Liver (tissue), 3 donors: ENCODE measurements at regions not wholly inside any gene's neighbourhood (a gene's known extent, or its start where the extent isn't known, plus 50 kb on each side); places are given as distances from the start of the nearest gene placed in this dataset.

ENCODE experiments used
- CTCF ChIP-seq: fragments of 150-350 bp; IDR thresholded peaks from 2 replicates; pipeline ENCODE4 v1.5.1; 2017; ENCODE audit warnings: improper control_type of control experiment, low read depth, low read length; ENCODE audit not compliant: missing input control
- EGR1 ChIP-seq, 2 donors: IDR thresholded peaks; 2 replicates each; pipeline ENCODE4 v1.6.1; 2016 to 2018; ENCODE audit warnings: antibody characterized with exemption in 2 of 2, low read depth in 2 of 2
- GABPA ChIP-seq, 2 donors: IDR thresholded peaks in 1 of 2; conservative IDR thresholded peaks in 1 of 2; 2 replicates each; pipeline ENCODE4 v1.6.1; 2016; ENCODE audit warnings: antibody characterized with exemption in 2 of 2, mild to moderate bottlenecking in 1 of 2, moderate library complexity in 1 of 2
- HNF4G ChIP-seq: IDR thresholded peaks from 2 replicates; pipeline ENCODE4 v1.6.1; 2016; ENCODE audit warnings: antibody characterized with exemption
- JUND ChIP-seq, 2 donors: IDR thresholded peaks; 2 replicates each; pipeline ENCODE4 v1.6.1; 2016; ENCODE audit warnings: antibody characterized with exemption in 2 of 2
- MAX ChIP-seq: IDR thresholded peaks from 2 replicates; pipeline ENCODE4 v1.6.1; 2016; ENCODE audit warnings: antibody characterized with exemption
- NR2F2 ChIP-seq: IDR thresholded peaks from 2 replicates; pipeline ENCODE4 v1.6.1; 2016; ENCODE audit warnings: antibody characterized with exemption
- RAD21 ChIP-seq, 2 donors: IDR thresholded peaks; 2 replicates each; pipeline ENCODE4 v1.6.1; 2016; ENCODE audit warnings: antibody characterized with exemption in 2 of 2, mild to moderate bottlenecking in 2 of 2
- REST ChIP-seq: IDR thresholded peaks from 2 replicates; pipeline ENCODE4 v1.6.1; 2016; ENCODE audit warnings: antibody characterized with exemption, mild to moderate bottlenecking
- RXRA ChIP-seq, 2 donors: IDR thresholded peaks; 2 replicates each; pipeline ENCODE4 v1.6.1; 2017 to 2018; ENCODE audit warnings: antibody characterized with exemption in 2 of 2, mild to moderate bottlenecking in 1 of 2
- TAF1 ChIP-seq: conservative IDR thresholded peaks from 2 replicates; pipeline ENCODE4 v1.6.1; 2016; ENCODE audit warnings: antibody characterized with exemption, mild to moderate bottlenecking
- YY1 ChIP-seq: IDR thresholded peaks from 2 replicates; pipeline ENCODE4 v1.6.1; 2016; ENCODE audit warnings: antibody characterized with exemption, mild to moderate bottlenecking
- ZBTB33 ChIP-seq: IDR thresholded peaks from 2 replicates; pipeline ENCODE4 v1.6.1; 2016; ENCODE audit warnings: antibody characterized with exemption
- donor health status: healthy.
- donor health status: healthy.

- TF ChIP-seq CTCF (no peak), GABPA (IDR thresholded peaks at IDR 0.05 in 1 of 2, conservative IDR thresholded peaks at IDR 0.05 in 1 of 2) (no peak), MAX (no peak), RAD21 (IDR thresholded peaks at IDR 0.05) (no peak), TAF1 (no peak), EGR1 (IDR thresholded peaks at IDR 0.05; ENCODE audit: low read depth in 2 of 2) (no peak), HNF4G (no peak), ZBTB33 (no peak), NR2F2 (no peak), RXRA (IDR thresholded peaks at IDR 0.05) (no peak), REST (no peak), YY1 (no peak), JUND (IDR thresholded peaks at IDR 0.05) (no peak)
Observed at GRCh38 chr2:72012886-72013574, 134.6 kb downstream of the CYP26B1 start.
